RWPE2 (cell line): ENCODE measurements at regions not wholly inside any gene's neighbourhood (a gene's known extent, or its start where the extent isn't known, plus 50 kb on each side); places are given as distances from the start of the nearest gene placed in this dataset.

Source experiments
- ATAC-seq: fragments of 200-7000 bp; cut with Tn5 transposase; 3 replicates; pipeline ENCODE4 v1.9.1; 2021; ENCODE audit warnings: low read depth
- DNase-seq: peaks from one replicate; pipeline ENCODE4 v3.0.0-alpha.2; 2020; ENCODE audit warnings: low spot score
- H3K27ac ChIP-seq: fragments of 450-650 bp; 2 replicates; pipeline ENCODE4 v1.5.1; 2017; ENCODE audit warnings: mild to moderate bottlenecking; ENCODE audit not compliant: poor library complexity, severe bottlenecking
- H3K27me3 ChIP-seq: fragments of 250-450 bp; sonication (Bioruptor Pico); 2 replicates; pipeline ENCODE4 v1.5.1; 2021; ENCODE audit warnings: mild to moderate bottlenecking, moderate library complexity; ENCODE audit not compliant: insufficient read depth, poor library complexity, severe bottlenecking
- H3K36me3 ChIP-seq: fragments of 250-450 bp; sonication (Bioruptor Pico); 2 replicates; pipeline ENCODE4 v1.5.1; 2020; ENCODE audit warnings: low read depth, mild to moderate bottlenecking, moderate library complexity
- H3K4me1 ChIP-seq: fragments of 250-450 bp; sonication (Bioruptor Pico); 2 replicates; pipeline ENCODE4 v1.5.1; 2021; ENCODE audit warnings: mild to moderate bottlenecking, moderate library complexity; ENCODE audit not compliant: insufficient read depth, poor library complexity, severe bottlenecking
- H3K4me3 ChIP-seq: fragments of 250-450 bp; sonication (Bioruptor Pico); 2 replicates; pipeline ENCODE4 v1.5.1; 2021; ENCODE audit warnings: mild to moderate bottlenecking, moderate library complexity; ENCODE audit not compliant: severe bottlenecking
- H3K9me3 ChIP-seq: fragments of 250-450 bp; sonication (Bioruptor Pico); 2 replicates; pipeline ENCODE4 v1.5.1; 2021; ENCODE audit warnings: mild to moderate bottlenecking, moderate library complexity; ENCODE audit not compliant: severe bottlenecking
- TF ChIP-seq, protein P1 (sequence below): fragments of 450-650 bp; IDR thresholded peaks from one replicate; pipeline ENCODE4 v1.5.1; 2017; ENCODE audit warnings: mild to moderate bottlenecking, moderate library complexity; ENCODE audit not compliant: poor library complexity, severe bottlenecking

DNA sequence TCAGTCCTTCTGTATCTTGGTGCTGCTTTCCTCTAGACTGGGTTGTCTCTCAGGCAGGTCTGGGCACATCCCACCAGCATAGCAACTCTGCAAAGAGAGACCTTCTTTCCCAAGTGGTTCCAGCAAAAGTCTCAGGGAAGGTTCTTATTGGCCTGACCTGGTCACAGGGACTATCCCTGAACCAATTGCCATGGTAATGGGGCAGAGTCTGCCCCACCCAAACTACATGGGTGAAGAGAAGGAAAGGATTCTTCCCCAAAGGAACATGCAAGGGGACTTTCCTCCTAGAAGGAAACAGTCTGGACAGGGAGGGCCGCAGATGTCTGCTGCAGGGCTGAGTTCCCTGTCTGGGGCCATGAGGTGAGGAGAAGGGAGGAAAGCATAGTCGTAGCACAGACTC lies 122.2 kb upstream of the NCOR2 start:
- TF ChIP-seq, protein P1, sequence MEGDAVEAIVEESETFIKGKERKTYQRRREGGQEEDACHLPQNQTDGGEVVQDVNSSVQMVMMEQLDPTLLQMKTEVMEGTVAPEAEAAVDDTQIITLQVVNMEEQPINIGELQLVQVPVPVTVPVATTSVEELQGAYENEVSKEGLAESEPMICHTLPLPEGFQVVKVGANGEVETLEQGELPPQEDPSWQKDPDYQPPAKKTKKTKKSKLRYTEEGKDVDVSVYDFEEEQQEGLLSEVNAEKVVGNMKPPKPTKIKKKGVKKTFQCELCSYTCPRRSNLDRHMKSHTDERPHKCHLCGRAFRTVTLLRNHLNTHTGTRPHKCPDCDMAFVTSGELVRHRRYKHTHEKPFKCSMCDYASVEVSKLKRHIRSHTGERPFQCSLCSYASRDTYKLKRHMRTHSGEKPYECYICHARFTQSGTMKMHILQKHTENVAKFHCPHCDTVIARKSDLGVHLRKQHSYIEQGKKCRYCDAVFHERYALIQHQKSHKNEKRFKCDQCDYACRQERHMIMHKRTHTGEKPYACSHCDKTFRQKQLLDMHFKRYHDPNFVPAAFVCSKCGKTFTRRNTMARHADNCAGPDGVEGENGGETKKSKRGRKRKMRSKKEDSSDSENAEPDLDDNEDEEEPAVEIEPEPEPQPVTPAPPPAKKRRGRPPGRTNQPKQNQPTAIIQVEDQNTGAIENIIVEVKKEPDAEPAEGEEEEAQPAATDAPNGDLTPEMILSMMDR = no peak
- no peak for DNase-seq
- H3K27me3 ChIP-seq = no peaks in the 10 kb centered on the region
- no peaks in the 10 kb centered on the region for H3K36me3 ChIP-seq
- H3K27ac ChIP-seq = no peak overlapping the region
- ATAC-seq = no peak
- no peaks in the 10 kb centered on the region for H3K9me3 ChIP-seq
- peaks cover 19% of the 10 kb centered on the region for H3K4me1 ChIP-seq
- no peak overlapping the region for H3K4me3 ChIP-seq

DNA sequence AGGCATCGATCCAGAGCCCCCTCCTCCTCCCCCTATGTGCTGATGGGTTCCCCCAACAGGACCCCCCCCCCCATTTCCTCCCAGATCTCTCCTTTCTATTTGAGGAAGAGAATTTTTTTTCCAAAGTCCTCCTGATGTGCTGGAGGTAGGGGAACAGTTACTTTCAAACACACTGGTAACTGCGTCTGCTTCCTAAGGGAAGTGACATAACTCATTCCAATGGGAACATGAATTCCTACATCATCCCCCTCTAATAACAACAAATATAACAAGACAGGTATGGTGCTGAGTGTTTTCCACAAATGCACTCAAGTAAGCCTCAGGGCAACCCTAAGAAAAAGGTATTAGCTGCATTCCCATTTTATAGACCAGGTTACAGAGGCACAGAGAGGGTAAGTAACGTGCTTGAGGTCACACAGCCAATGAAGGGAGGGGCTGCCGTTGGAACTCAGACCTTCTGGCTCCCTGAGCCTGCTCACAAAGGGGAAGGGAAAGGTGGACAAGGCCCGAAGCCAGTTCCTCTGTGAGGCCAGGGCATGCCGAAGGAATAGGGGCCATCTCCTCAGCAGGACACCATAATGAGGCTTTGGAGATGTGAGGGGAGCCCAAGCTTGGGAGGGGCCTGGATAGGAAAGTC lies 121.1 kb upstream of the NCOR2 start:
- TF ChIP-seq, protein P1 = no peak
- Histone ChIP-seq H3K27ac (no peak overlapping the region), H3K4me1 (peaks cover 28% of the 10 kb centered on the region), H3K36me3 (no peaks in the 10 kb centered on the region), H3K27me3 (no peaks in the 10 kb centered on the region), H3K4me3 (no peak overlapping the region), H3K9me3 (no peaks in the 10 kb centered on the region)
- no peak for ATAC-seq
- DNase-seq = no peak

DNA sequence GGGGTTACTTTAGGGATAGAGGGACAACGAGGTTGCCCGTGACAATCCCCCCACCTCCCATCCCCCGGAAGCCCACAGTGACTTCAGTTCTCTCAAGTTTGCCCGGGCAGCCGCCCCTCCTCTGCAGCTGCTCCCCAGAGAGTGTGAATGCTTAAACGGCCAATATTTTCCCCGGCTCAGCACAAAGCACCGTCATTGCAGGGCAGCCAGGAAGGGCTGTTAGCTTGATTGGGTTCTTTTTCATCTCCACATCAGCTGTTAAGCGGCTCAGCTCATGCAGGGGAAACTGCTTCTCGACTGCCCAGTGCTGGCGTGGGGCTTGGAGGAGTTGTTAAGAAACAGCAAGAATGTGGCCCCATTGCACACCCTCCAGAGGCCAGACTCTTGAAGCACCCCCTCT lies 120.5 kb upstream of the NCOR2 start:
- DNase-seq = no peak
- ATAC-seq = no peak
- Histone ChIP-seq H3K27me3 (no peaks in the 10 kb centered on the region), H3K9me3 (no peaks in the 10 kb centered on the region), H3K36me3 (no peaks in the 10 kb centered on the region), H3K27ac (no peak overlapping the region), H3K4me1 (peaks cover 32% of the 10 kb centered on the region), H3K4me3 (no peak overlapping the region)
- TF ChIP-seq, protein P1 = no peak

DNA sequence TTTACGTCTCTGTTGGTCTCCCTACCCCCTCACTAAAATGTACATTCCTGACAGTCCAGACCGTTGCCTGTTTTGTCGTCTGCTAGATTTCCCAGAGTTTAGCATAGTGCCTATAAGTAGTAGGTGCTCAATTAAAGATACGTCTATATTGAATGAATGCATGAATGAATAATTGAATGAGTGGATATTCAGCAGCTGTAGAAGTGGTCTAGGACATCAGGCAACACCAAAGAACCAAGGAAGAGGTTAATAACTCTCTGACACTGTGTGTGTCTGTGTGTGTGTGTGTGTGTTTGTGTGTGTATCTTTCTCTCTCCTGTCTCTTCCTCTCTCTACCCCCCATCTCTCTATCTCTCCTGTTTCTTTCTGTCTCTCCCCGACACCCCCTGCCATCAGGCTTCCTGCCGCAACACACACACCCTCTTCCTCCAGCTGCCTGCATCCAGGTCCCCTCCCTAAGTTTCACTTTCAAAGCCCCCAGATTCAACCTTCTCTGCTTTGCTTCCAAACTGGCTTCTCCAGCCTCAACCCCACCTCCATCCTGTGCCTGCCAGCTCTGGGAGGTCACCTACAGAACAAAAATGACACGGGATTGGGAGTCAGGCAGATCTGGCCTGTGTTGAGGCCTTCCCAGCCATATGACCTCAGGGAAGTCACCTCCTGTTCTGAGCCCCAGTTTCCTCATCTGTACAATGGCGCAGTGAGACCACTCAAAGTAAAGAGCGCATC lies 119.9 kb upstream of the NCOR2 start:
- TF ChIP-seq, protein P1 = no peak
- H3K4me1 ChIP-seq = peaks cover 38% of the 10 kb centered on the region
- ATAC-seq (no peak), DNase-seq (no peak)
- H3K36me3 ChIP-seq = no peaks in the 10 kb centered on the region
- H3K4me3 ChIP-seq = no peak overlapping the region
- no peaks in the 10 kb centered on the region for H3K9me3 ChIP-seq
- H3K27ac ChIP-seq = peak overlapping the region; percentile 91
- H3K27me3 ChIP-seq = no peaks in the 10 kb centered on the region
